ENCODE measurements at regions not wholly inside any gene's neighbourhood (a gene's known extent, or its start where the extent isn't known, plus 50 kb on each side); places are given as distances from the start of the nearest gene placed in this dataset.

GRCh38 chr12:87230441-87230840 is 798.8 kb downstream of the C12orf50 start:
- TF ChIP-seq EP300 (IDR thresholded peaks at IDR 0.05) (no peak), POLR2A (IDR thresholded peaks at IDR 0.05) (no peak)

All from upper lobe of left lung (tissue), 4 donors.